Amniotic stem cell (primary cell): ENCODE measurements at regions not wholly inside any gene's neighbourhood (a gene's known extent, or its start where the extent isn't known, plus 50 kb on each side); places are given as distances from the start of the nearest gene placed in this dataset.
"Not testable (repeated sequence)": the region's sequence is repeated elsewhere in the genome, so short reads cannot be mapped to it uniquely, and the experiment has no call there.

Source experiments
- DNase-seq: peaks from one replicate; lab custom pipeline; 2025; lab: John Stamatoyannopoulos, UW

- no peak for DNase-seq
These were observed 69.3 kb downstream of the ISOC1 start for GRCh38 chr5:129163810-129164378.

DNA sequence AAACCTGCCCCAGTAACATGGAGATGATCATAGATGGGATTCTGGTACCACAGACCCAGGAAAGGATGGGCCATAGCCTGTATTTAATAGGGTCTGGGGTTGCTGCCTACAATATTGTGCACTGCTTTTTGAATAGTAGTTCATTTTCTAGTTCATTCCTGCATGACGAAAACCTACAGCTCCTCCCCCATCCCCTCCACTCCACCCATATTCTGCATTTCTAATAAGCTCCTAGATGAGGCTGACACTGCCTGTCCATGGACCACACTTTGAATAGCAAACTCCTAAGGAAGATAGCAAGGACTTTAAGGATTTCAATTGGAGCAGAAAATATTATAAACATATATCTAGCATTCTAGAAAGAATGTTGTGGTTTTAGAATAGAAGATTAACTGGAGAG, 75.5 kb downstream of the ISOC1 start:
- no peak for DNase-seq

GRCh38 chr5:129171194-129171944, 76.8 kb downstream of the ISOC1 start:
- DNase-seq = no peak

- DNase-seq = no peak
These were observed 78.0 kb downstream of the ISOC1 start for GRCh38 chr5:129172580-129172979.

DNA sequence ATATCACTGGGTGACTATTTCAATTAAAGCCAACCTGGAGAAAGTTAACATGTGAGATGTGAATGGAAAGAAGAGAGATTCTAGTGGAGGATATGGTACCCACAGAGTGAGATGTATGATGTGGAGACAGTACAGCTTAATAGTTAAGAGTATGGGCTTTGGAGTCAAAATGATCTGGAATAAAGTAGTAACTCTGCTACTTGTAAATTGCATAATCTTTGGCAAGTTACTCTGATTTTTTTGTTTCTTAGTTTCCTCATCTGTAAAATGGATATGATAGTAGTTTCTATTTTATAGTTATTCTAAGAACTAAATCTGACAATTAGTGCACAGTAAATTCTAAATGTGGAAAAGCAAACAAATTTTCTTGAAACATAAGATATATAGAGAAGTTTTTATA, 79.2 kb downstream of the ISOC1 start:
- DNase-seq = no peak

DNA sequence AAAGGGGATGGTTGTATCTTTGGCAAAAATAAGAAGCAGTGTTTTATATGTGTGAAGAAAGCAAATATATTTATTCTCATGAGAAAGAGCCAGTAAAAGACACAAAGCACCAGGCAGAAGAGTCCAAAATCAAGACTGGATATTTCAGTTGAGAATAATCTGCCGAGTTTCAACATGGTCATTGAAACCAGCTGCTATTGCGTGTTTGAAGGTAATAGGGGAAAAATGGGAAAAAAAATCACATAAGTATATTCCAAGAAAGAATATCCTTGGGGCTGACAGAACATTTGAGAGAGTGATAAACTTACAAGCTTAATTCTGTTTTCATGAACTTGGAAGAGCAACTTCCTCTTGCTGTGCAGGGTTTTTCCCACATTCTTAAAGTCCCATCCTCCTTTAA, 79.9 kb downstream of the ISOC1 start:
- DNase-seq = no peak

GRCh38 chr5:129177451-129177850, 82.9 kb downstream of the ISOC1 start:
- DNase-seq = no peak

GRCh38 chr5:129199308-129199707, 104.8 kb downstream of the ISOC1 start:
- DNase-seq = no peak

DNA sequence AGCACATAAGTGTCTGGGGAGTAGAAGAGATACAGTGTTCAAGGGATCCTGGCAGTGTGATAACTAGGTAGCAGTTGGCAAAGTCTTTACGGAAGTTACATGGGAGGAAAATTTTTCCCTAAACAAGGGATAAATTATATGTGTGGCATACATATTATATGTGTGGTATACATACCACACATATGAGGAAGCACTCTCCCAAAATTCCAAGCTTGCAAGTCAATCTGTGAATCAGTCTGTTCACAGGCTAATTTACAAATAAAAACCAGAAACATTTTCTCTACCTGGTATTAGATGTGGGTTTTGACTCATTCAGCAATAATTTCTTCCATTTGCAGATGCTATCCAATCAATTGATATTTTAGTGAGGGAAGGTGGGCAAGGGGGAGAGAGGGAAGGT, 110.0 kb downstream of the ISOC1 start:
- DNase-seq = no peak

DNA sequence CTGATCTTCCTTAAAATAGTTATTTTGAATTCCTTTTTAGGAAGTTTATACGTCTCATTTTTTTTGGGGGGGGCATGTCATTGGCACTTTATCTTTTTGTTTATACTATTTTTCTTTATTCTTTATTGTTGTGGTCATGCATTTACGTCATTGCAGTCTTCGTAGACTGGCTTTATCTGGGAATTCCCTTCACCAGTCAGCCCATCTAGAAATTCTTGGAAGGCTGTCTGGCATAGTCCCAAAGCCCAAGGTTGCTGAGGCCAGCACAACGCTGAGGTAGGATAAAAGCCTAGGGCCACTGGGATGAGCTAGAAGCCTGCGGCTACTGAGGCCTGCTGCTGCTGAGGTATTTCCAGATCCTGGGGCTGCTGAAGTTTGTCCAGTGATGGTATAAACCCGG, 121.5 kb downstream of the ISOC1 start:
- DNase-seq = no peak

DNA sequence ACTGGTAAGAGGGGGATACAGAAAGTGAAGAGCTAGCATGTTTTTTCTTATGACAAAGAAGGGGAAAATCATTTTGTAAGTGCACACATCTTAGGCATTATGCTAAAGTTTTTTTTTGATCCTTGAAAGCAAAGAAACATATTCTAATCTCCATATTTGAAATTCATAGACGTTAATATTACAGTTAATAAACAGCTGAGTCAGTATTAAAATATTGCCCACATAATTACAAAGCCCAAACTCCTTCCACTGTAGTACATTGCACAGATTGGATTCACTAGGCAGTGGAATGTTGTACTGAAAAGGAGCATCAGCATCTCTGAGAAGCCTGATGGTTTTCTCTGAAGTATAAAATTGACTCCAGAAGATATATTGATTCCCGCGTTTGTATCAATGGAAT, 122.6 kb downstream of the ISOC1 start:
- DNase-seq = no peak

GRCh38 chr5:129223178-129223577, 128.6 kb downstream of the ISOC1 start:
- DNase-seq = no peak

- DNase-seq = no peak
These were observed 134.0 kb downstream of the ISOC1 start for GRCh38 chr5:129228577-129228976.

- DNase-seq = no peak
These were observed 147.2 kb downstream of the ISOC1 start for GRCh38 chr5:129241755-129242154.

- no peak for DNase-seq
These were observed 148.5 kb downstream of the ISOC1 start for GRCh38 chr5:129243039-129243438.

GRCh38 chr5:129244478-129244877, 149.9 kb downstream of the ISOC1 start:
- DNase-seq = no peak

DNA sequence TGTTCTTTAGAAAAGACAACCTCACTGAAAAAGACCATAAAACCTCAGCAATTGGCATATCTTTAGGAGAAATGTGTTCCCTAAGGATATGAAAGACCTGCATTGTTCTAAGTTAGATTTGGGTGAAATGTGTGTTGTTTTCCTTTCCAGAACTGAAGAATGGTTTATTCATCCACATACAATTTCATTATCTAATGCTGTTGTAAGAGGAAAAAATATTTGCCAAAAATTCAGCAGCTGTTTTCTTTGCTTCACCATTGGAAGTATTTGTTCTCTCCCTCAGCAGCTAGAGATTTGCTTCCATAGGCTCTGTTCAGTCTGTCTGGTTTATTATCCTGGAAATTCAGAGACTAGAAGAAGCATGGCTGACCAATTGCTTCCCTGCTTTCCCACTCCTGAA, 150.9 kb downstream of the ISOC1 start:
- no peak for DNase-seq

DNA sequence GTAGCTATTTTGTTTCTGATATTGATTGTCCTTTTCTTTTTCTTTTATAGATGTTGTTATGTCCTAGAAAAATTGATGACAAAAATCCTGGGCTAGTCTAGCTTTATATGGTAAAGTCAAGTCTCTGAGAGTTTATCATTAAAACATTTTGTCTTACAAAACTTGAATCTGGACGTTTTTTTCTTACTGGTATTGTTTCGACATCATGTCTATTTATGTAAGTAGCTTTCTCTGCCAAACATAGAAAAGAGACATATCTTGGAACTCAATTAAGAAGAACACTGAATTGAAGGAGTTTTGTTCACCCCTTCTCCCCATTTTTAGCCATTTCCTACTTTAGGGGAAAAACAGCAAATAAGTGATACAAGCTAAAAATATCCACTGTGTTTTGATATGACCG, 151.5 kb downstream of the ISOC1 start:
- DNase-seq = no peak

- DNase-seq = no peak
These were observed 155.3 kb downstream of the ISOC1 start for GRCh38 chr5:129249886-129250285.

GRCh38 chr5:129271308-129271707, 176.8 kb downstream of the ISOC1 start:
- DNase-seq = no peak

- DNase-seq = no peak
These were observed 176.1 kb upstream of the ADAMTS19 start for GRCh38 chr5:129284010-129284409.

- DNase-seq = not testable (repeated sequence)
These were observed 165.9 kb upstream of the ADAMTS19 start for GRCh38 chr5:129294216-129294615.

- DNase-seq = no peak
These were observed 153.4 kb upstream of the ADAMTS19 start for GRCh38 chr5:129306725-129307124.

GRCh38 chr5:129322968-129323367, 137.1 kb upstream of the ADAMTS19 start:
- DNase-seq = no peak
